SK-N-SH (cell line): ENCODE measurements at regions not wholly inside any gene's neighbourhood (a gene's known extent, or its start where the extent isn't known, plus 50 kb on each side); places are given as distances from the start of the nearest gene placed in this dataset.

ENCODE experiments used
- CTCF ChIA-PET: fragments of 300-600, 350-600 bp; formaldehyde crosslinking; extraction: SDS; loops from one replicate; lab custom pipeline; 2021; lab: Yijun Ruan, JAX
- POLR2A ChIA-PET: fragments of 350-600 bp; sonication (Branson Sonifier 250); formaldehyde crosslinking; extraction: SDS; loops from one replicate; lab custom pipeline; 2020; ENCODE audit warnings: antibody characterized with exemption, inconsistent platforms; lab: Yijun Ruan, JAX
- DNase-seq: peaks from one replicate; pipeline ENCODE4 v3.0.0; 2012
- H2AFZ ChIP-seq: fragments of 200-600 bp; sonication (generic); 2 replicates; pipeline ENCODE4 v1.8.1; 2016; ENCODE audit warnings: antibody characterized with exemption, mild to moderate bottlenecking, low read depth
- H3F3A ChIP-seq: fragments of 200-600 bp; sonication (generic); replicated peaks from 2 replicates; pipeline ENCODE3; 2016; ENCODE audit warnings: antibody characterized with exemption, mild to moderate bottlenecking; ENCODE audit not compliant: insufficient read depth
- H3K27ac ChIP-seq, 2 experiments: fragments of 200-500 bp in 1 of 2; fragments of 200-600 bp in 1 of 2; sonication (Bioruptor generic) in 1 of 2; sonication (generic), shearing (Covaris generic) in 1 of 2; 2 replicates each; pipeline versions ENCODE4 v1.5.1 to v1.6.1; 2014 to 2016; ENCODE audit warnings: low read depth in 2 of 2, inconsistent platforms in 1 of 2, low read length in 1 of 2, mild to moderate bottlenecking in 1 of 2, mixed read lengths in 1 of 2
- H3K27me3 ChIP-seq: fragments of 200-600 bp; sonication (generic), shearing (Covaris generic); 2 replicates; pipeline ENCODE4 v1.6.1; 2016; ENCODE audit warnings: mixed run types; ENCODE audit not compliant: insufficient read depth
- H3K36me3 ChIP-seq, 2 experiments: fragments of 200-500 bp in 1 of 2; fragments of 200-600 bp in 1 of 2; sonication (Bioruptor generic) in 1 of 2; sonication (generic) in 1 of 2; replicated peaks in 1 of 2; 2 replicates each; pipeline versions ENCODE3 to v1.5.1; 2014 to 2016; ENCODE audit warnings: low read length in 1 of 2, mild to moderate bottlenecking in 1 of 2; ENCODE audit not compliant: insufficient read depth in 2 of 2, control insufficient read depth in 1 of 2
- H3K4me1 ChIP-seq, 2 experiments: fragments of 200-500 bp in 1 of 2; fragments of 200-600 bp in 1 of 2; sonication (Bioruptor generic) in 1 of 2; sonication (generic), shearing (Covaris generic) in 1 of 2; 2 replicates each; pipeline versions ENCODE4 v1.5.1 to v1.6.1; 2014 to 2016; ENCODE audit warnings: low read depth in 1 of 2, low read length in 1 of 2, mixed run types in 1 of 2; ENCODE audit not compliant: insufficient read depth in 2 of 2, control insufficient read depth in 1 of 2
- H3K4me2 ChIP-seq: fragments of 200-600 bp; sonication (generic), shearing (Covaris generic); 2 replicates; pipeline ENCODE4 v1.6.1; 2017; ENCODE audit warnings: mixed run types
- H3K4me3 ChIP-seq, 2 experiments: fragments of 200-500 bp in 1 of 2; fragments of 200-600 bp in 1 of 2; sonication (Bioruptor generic) in 1 of 2; sonication (generic), shearing (Covaris generic) in 1 of 2; 2 replicates each; pipeline versions ENCODE4 v1.5.1 to v1.8.1; 2014 to 2016; ENCODE audit warnings: low read depth in 2 of 2, inconsistent platforms in 1 of 2, low read length in 1 of 2, mild to moderate bottlenecking in 1 of 2, mixed read lengths in 1 of 2, moderate library complexity in 1 of 2
- H3K79me2 ChIP-seq: fragments of 200-600 bp; sonication (generic); 2 replicates; pipeline ENCODE4 v1.8.1; 2017; ENCODE audit warnings: mild to moderate bottlenecking; ENCODE audit not compliant: insufficient read depth
- H3K9ac ChIP-seq: fragments of 200-600 bp; sonication (generic); 2 replicates; pipeline ENCODE4 v1.6.1; 2017; ENCODE audit warnings: mixed run types
- H3K9me2 ChIP-seq: fragments of 200-600 bp; sonication (generic); 2 replicates; pipeline ENCODE4 v1.6.1; 2017; ENCODE audit warnings: mixed run types
- H3K9me3 ChIP-seq: fragments of 200-600 bp; sonication (generic); 2 replicates; pipeline ENCODE4 v1.6.1; 2017; ENCODE audit warnings: mixed run types, mild to moderate bottlenecking, moderate library complexity
- H4K20me1 ChIP-seq: fragments of 200-600 bp; sonication (generic); 2 replicates; pipeline ENCODE4 v1.6.1; 2017; ENCODE audit warnings: mild to moderate bottlenecking, mixed run types; ENCODE audit not compliant: insufficient read depth
- CTCF ChIP-seq: fragments of 200-600 bp; sonication (generic); IDR thresholded peaks from 2 replicates; pipeline ENCODE4 v1.6.1; 2017; ENCODE audit warnings: antibody characterized with exemption, mild to moderate bottlenecking, moderate library complexity
- EZH2phosphoT487 ChIP-seq: fragments of 200-600 bp; sonication (generic); IDR thresholded peaks from 2 replicates; pipeline ENCODE4 v1.6.1; 2017; ENCODE audit warnings: low read depth, mixed run types, mild to moderate bottlenecking, antibody characterized with exemption, moderate library complexity, borderline replicate concordance
- GABPA ChIP-seq: IDR thresholded peaks from 2 replicates; pipeline ENCODE4 v1.4.0; 2012; ENCODE audit warnings: low read depth, mild to moderate bottlenecking
- IRF3 ChIP-seq: fragments of 150-350 bp; IDR thresholded peaks from 2 replicates; pipeline ENCODE4 v1.6.1; 2016; ENCODE audit warnings: mild to moderate bottlenecking, low read depth, low read length
- NRF1 ChIP-seq: IDR thresholded peaks from 2 replicates; pipeline ENCODE4 v1.6.1; 2012; ENCODE audit warnings: low read depth, mild to moderate bottlenecking, low read length
- PBX3 ChIP-seq: IDR thresholded peaks from 2 replicates; pipeline ENCODE4; 2012
- RAD21 ChIP-seq: IDR thresholded peaks from 2 replicates; pipeline ENCODE4 v1.6.1; 2012; ENCODE audit warnings: mild to moderate bottlenecking, low read length
- RCOR1 ChIP-seq: fragments of 150-350 bp; IDR thresholded peaks from 2 replicates; pipeline ENCODE4 v1.6.1; 2017; ENCODE audit warnings: antibody characterized with exemption, low read length
- RFX5 ChIP-seq: IDR thresholded peaks from 2 replicates; pipeline ENCODE4 v1.6.1; 2012; ENCODE audit warnings: mild to moderate bottlenecking, improper control_type of control experiment, low read length
- SMC3 ChIP-seq: IDR thresholded peaks from 2 replicates; pipeline ENCODE4 v1.6.1; 2012; ENCODE audit warnings: low read depth, low read length, improper control_type of control experiment
- TAF1 ChIP-seq: IDR thresholded peaks from 2 replicates; pipeline ENCODE4 v1.6.1; 2012; ENCODE audit warnings: low read depth, mild to moderate bottlenecking, low read length, moderate library complexity, borderline replicate concordance
- whole genome bisulfite sequencing: methylation state at CpG from one replicate; pipeline ENCODE4 v1.1.6; 2017; ENCODE audit warnings: low lambda C conversion rate; 5-methylcytosine and 5-hydroxymethylcytosine counted together

- H3K27ac ChIP-seq: no peak overlapping the region
- no peaks in the 10 kb centered on the region for H3F3A ChIP-seq
- no peaks in the 10 kb centered on the region for H3K79me2 ChIP-seq
- H3K4me3 ChIP-seq: no peak overlapping the region
- H4K20me1 ChIP-seq: no peaks in the 10 kb centered on the region
- H2AFZ ChIP-seq: no peak overlapping the region
- ChIA-PET CTCF (interaction anchor here (0.6 to 2.0 kb wide), 12 partner anchors 9 to 1317 kb away, joined by 3 to 7 read pairs (median 4); no protein-coding TSS in a partner anchor), POLR2A (no interaction called here)
- no peaks in the 10 kb centered on the region for H3K9me2 ChIP-seq
- peak; percentile 28; the same call in 1 of the 2 replicates for TF ChIP-seq SMC3
- TF ChIP-seq RAD21: peak; percentile 59
- peak; percentile 72 for TF ChIP-seq CTCF
- TF ChIP-seq RCOR1: no peak
- H3K27me3 ChIP-seq: no peaks in the 10 kb centered on the region
- no peak overlapping the region for H3K4me2 ChIP-seq
- H3K9me3 ChIP-seq: no peaks in the 10 kb centered on the region
- 0% methylated on average over 1 of the region's 1 CpG for WGBS
- H3K36me3 ChIP-seq: no peaks in the 10 kb centered on the region
- H3K9ac ChIP-seq: no peak overlapping the region
- H3K4me1 ChIP-seq: no peaks in the 10 kb centered on the region
- peak; percentile 4 for DNase-seq
These were observed 571.0 kb upstream of the KLHL4 start for GRCh38 chrX:86946569-86946968.

GRCh38 chrX:86964321-86964720 lies 553.3 kb upstream of the KLHL4 start:
- H3K9me3 ChIP-seq: no peaks in the 10 kb centered on the region
- no peaks in the 10 kb centered on the region for H3K9me2 ChIP-seq
- H3K36me3 ChIP-seq: no peaks in the 10 kb centered on the region
- H4K20me1 ChIP-seq: no peaks in the 10 kb centered on the region
- ChIA-PET POLR2A (no interaction called here), CTCF (no interaction called here)
- TF ChIP-seq EZH2phosphoT487 (no peak), NRF1 (no peak), RFX5 (no peak), GABPA (no peak), TAF1 (no peak), RCOR1 (no peak), IRF3 (no peak), PBX3 (no peak)
- DNase-seq: no peak
- H3K4me1 ChIP-seq: no peaks in the 10 kb centered on the region
- H3K4me2 ChIP-seq: no peak overlapping the region
- no peak overlapping the region for H3K27ac ChIP-seq
- no peaks in the 10 kb centered on the region for H3K79me2 ChIP-seq
- no peak overlapping the region for H2AFZ ChIP-seq
- H3F3A ChIP-seq: no peaks in the 10 kb centered on the region
- H3K9ac ChIP-seq: no peak overlapping the region
- no peak overlapping the region for H3K4me3 ChIP-seq
- H3K27me3 ChIP-seq: no peaks in the 10 kb centered on the region
